H1 (cell line): ENCODE measurements at regions not wholly inside any gene's neighbourhood (a gene's known extent, or its start where the extent isn't known, plus 50 kb on each side); places are given as distances from the start of the nearest gene placed in this dataset.

Experiments
- CTCF ChIA-PET: fragments of 300-600 bp; sonication (Branson Sonifier 250); formaldehyde crosslinking; loops from one replicate; lab custom pipeline; 2021; ENCODE audit not compliant: partially characterized antibody; lab: Charles Lee
- POLR2A ChIA-PET: fragments of 300-600 bp; sonication (Branson Sonifier 250); formaldehyde crosslinking; loops from one replicate; lab custom pipeline; 2021; ENCODE audit warnings: inconsistent platforms; ENCODE audit not compliant: partially characterized antibody; lab: Charles Lee
- DNase-seq, 2 experiments: peaks; one replicate each; pipeline versions ENCODE4 v3.0.0 to v3.0.0-alpha.2; 2010 to 2022; ENCODE audit warnings: low spot score in 2 of 2, low read depth in 1 of 2, mixed read lengths in 1 of 2
- FAIRE-seq: peaks from 2 replicates; lab custom pipeline; 2011; peaks lifted over from hg19 to GRCh38; lab: Jason Lieb, UNC
- H2AFZ ChIP-seq: 2 replicates; pipeline ENCODE4 v1.8.1; 2012; ENCODE audit warnings: low read length, inconsistent platforms
- H2AK5ac ChIP-seq: 2 replicates; pipeline ENCODE4 v1.6.1; 2013; ENCODE audit warnings: low read depth, low read length
- H2BK120ac ChIP-seq: replicated peaks from 2 replicates; pipeline ENCODE3; 2013; ENCODE audit warnings: low read depth, low read length, inconsistent platforms
- H2BK12ac ChIP-seq: 2 replicates; pipeline ENCODE4 v1.6.1; 2013; ENCODE audit warnings: low read depth, low read length
- H2BK15ac ChIP-seq: 2 replicates; pipeline ENCODE4 v1.6.1; 2013; ENCODE audit warnings: low read length
- H2BK20ac ChIP-seq: 2 replicates; pipeline ENCODE4 v1.6.1; 2013; ENCODE audit warnings: low read length
- H2BK5ac ChIP-seq: 2 replicates; pipeline ENCODE4 v1.6.1; 2013; ENCODE audit warnings: low read depth, low read length
- H3K14ac ChIP-seq: 2 replicates; pipeline ENCODE4 v1.6.1; 2013; ENCODE audit warnings: inconsistent platforms; ENCODE audit not compliant: insufficient read length
- H3K18ac ChIP-seq: 2 replicates; pipeline ENCODE4 v1.6.1; 2013; ENCODE audit warnings: low read length; ENCODE audit errors: extremely low read depth
- H3K23ac ChIP-seq: 2 replicates; pipeline ENCODE4 v1.6.1; 2013; ENCODE audit warnings: inconsistent platforms; ENCODE audit not compliant: insufficient read length
- H3K23me2 ChIP-seq: 2 replicates; pipeline ENCODE4 v1.6.1; 2013; ENCODE audit warnings: low read depth, low read length
- H3K27ac ChIP-seq: 2 replicates; pipeline ENCODE4 v1.6.1; 2011; ENCODE audit warnings: low read depth, low read length, inconsistent platforms
- H3K27me3 ChIP-seq, 4 experiments: replicated peaks in 1 of 4; 1 replicate in 1 of 4; 2 replicates in 3 of 4; pipeline versions ENCODE4 v1.6.1 to v1.8.1; 2011 to 2013; ENCODE audit warnings: low read length in 3 of 4, mild to moderate bottlenecking in 3 of 4, inconsistent platforms in 2 of 4, mixed read lengths in 2 of 4, moderate library complexity in 1 of 4; ENCODE audit not compliant: control insufficient read depth in 3 of 4, insufficient read depth in 3 of 4; ENCODE audit errors: extremely low read depth in 1 of 4
- H3K36me3 ChIP-seq, 4 experiments: 2 replicates each; pipeline versions ENCODE4 v1.6.1 to v1.8.1; 2011 to 2013; ENCODE audit warnings: mild to moderate bottlenecking in 4 of 4, low read length in 3 of 4, moderate library complexity in 2 of 4, control low read depth in 1 of 4, inconsistent platforms in 1 of 4; ENCODE audit not compliant: insufficient read depth in 4 of 4, control insufficient read depth in 2 of 4
- H3K4ac ChIP-seq: replicated peaks from 2 replicates; pipeline ENCODE3; 2013; ENCODE audit warnings: low read length, low read depth, mixed read lengths, inconsistent platforms; ENCODE audit not compliant: insufficient read length
- H3K4me1 ChIP-seq, 4 experiments: replicated peaks in 1 of 4; 1 replicate in 1 of 4; 2 replicates in 3 of 4; pipeline versions ENCODE4 v1.6.1 to v1.8.1; 2011 to 2013; ENCODE audit warnings: low read length in 3 of 4, inconsistent platforms in 2 of 4, mixed read lengths in 1 of 4; ENCODE audit not compliant: insufficient read depth in 4 of 4, control insufficient read depth in 3 of 4
- H3K4me2 ChIP-seq, 2 experiments: 2 replicates each; pipeline versions ENCODE4 v1.6.1 to v1.8.1; 2011 to 2013; ENCODE audit warnings: low read depth in 2 of 2, low read length in 2 of 2, control low read depth in 1 of 2, inconsistent platforms in 1 of 2, mild to moderate bottlenecking in 1 of 2; ENCODE audit not compliant: insufficient read depth in 1 of 2
- H3K4me3 ChIP-seq, 4 experiments: fragments of 200-600, 300-600 bp in 1 of 4; sonication (generic), shearing (Covaris generic), sonication (Bioruptor Twin) in 1 of 4; 2 replicates each; pipeline versions ENCODE4 v1.5.1 to v1.8.1; 2011 to 2016; ENCODE audit warnings: low read length in 4 of 4, low read depth in 3 of 4, control low read depth in 2 of 4, inconsistent platforms in 2 of 4, mild to moderate bottlenecking in 2 of 4, mixed read lengths in 1 of 4, moderate library complexity in 1 of 4; ENCODE audit not compliant: insufficient read depth in 2 of 4; ENCODE audit errors: extremely low read depth in 1 of 4
- H3K56ac ChIP-seq: replicated peaks from 2 replicates; pipeline ENCODE3; 2013; ENCODE audit warnings: low read depth, mild to moderate bottlenecking, mixed read lengths, low read length, inconsistent platforms; ENCODE audit not compliant: insufficient read length
- H3K79me1 ChIP-seq: 2 replicates; pipeline ENCODE4 v1.6.1; 2013; ENCODE audit warnings: low read depth, low read length, control low read depth
- H3K79me2 ChIP-seq, 2 experiments: 2 replicates each; pipeline versions ENCODE4 v1.6.1 to v1.8.1; 2012 to 2013; ENCODE audit warnings: low read length in 2 of 2, mild to moderate bottlenecking in 2 of 2, inconsistent platforms in 1 of 2; ENCODE audit not compliant: insufficient read depth in 2 of 2, control insufficient read depth in 1 of 2
- H3K9ac ChIP-seq, 4 experiments: replicated peaks in 1 of 4; 1 replicate in 1 of 4; 2 replicates in 3 of 4; pipeline versions ENCODE4 v1.6.1 to v1.8.1; 2011 to 2013; ENCODE audit warnings: low read depth in 3 of 4, low read length in 3 of 4, control low read depth in 2 of 4, mild to moderate bottlenecking in 2 of 4, moderate library complexity in 2 of 4, inconsistent platforms in 1 of 4; ENCODE audit errors: extremely low read depth in 1 of 4
- H3K9me3 ChIP-seq, 2 experiments: 2 replicates each; pipeline versions ENCODE4 v1.6.1 to v1.8.1; 2012 to 2013; ENCODE audit warnings: mild to moderate bottlenecking in 2 of 2, moderate library complexity in 2 of 2, control low read depth in 1 of 2, inconsistent platforms in 1 of 2, low read depth in 1 of 2, low read length in 1 of 2, mixed read lengths in 1 of 2; ENCODE audit not compliant: insufficient read depth in 2 of 2
- H4K20me1 ChIP-seq, 2 experiments: replicated peaks in 1 of 2; 2 replicates each; pipeline versions ENCODE3 to v1.8.1; 2011 to 2013; ENCODE audit warnings: inconsistent platforms in 2 of 2, low read length in 2 of 2, mild to moderate bottlenecking in 1 of 2; ENCODE audit not compliant: insufficient read depth in 2 of 2, control insufficient read depth in 1 of 2
- H4K5ac ChIP-seq: 2 replicates; pipeline ENCODE4 v1.6.1; 2013; ENCODE audit warnings: low read length, low read depth, mixed read lengths, inconsistent platforms; ENCODE audit not compliant: insufficient read length
- H4K8ac ChIP-seq: 2 replicates; pipeline ENCODE4 v1.8.0; 2013; ENCODE audit warnings: mild to moderate bottlenecking, moderate library complexity, low read length, inconsistent platforms; ENCODE audit not compliant: insufficient read depth; ENCODE audit errors: extremely low read depth
- H4K91ac ChIP-seq: replicated peaks from 2 replicates; pipeline ENCODE3; 2013; ENCODE audit warnings: low read length, mixed read lengths, inconsistent platforms; ENCODE audit not compliant: insufficient read length
- BCL11A ChIP-seq, 2 experiments: IDR thresholded peaks; one replicate each; pipeline ENCODE4 v1.6.1; 2011; ENCODE audit warnings: low read depth in 2 of 2, low read length in 2 of 2, mild to moderate bottlenecking in 2 of 2
- CHD2 ChIP-seq: IDR thresholded peaks from 2 replicates; pipeline ENCODE4 v1.6.1; 2012; ENCODE audit warnings: low read length, improper control_type of control experiment
- CTBP2 ChIP-seq: IDR thresholded peaks from 2 replicates; pipeline ENCODE4 v1.7.0; 2011; ENCODE audit warnings: borderline replicate concordance, mild to moderate bottlenecking, moderate library complexity, mixed read lengths, low read length; ENCODE audit not compliant: insufficient read depth, insufficient read length
- EZH2 ChIP-seq: fragments of 200-600 bp; sonication (generic); IDR thresholded peaks from 2 replicates; pipeline ENCODE4 v1.7.1; 2012; ENCODE audit warnings: low read depth, mild to moderate bottlenecking, moderate library complexity, low read length, inconsistent platforms; ENCODE audit not compliant: severe bottlenecking
- KDM4A ChIP-seq: IDR thresholded peaks from one replicate; pipeline ENCODE4 v1.7.1; 2012; ENCODE audit warnings: low read depth, mild to moderate bottlenecking, moderate library complexity, low read length, inconsistent platforms; ENCODE audit not compliant: severe bottlenecking
- KDM5A ChIP-seq: fragments of 200-600 bp; IDR thresholded peaks from 2 replicates; pipeline ENCODE4 v1.7.1; 2012; ENCODE audit warnings: mild to moderate bottlenecking, low read length, inconsistent platforms, mixed read lengths
- MAFK ChIP-seq: IDR thresholded peaks from 2 replicates; pipeline ENCODE4 v1.6.1; 2012; ENCODE audit warnings: low read depth, mild to moderate bottlenecking, improper control_type of control experiment, low read length
- NRF1 ChIP-seq: IDR thresholded peaks from 2 replicates; pipeline ENCODE4 v1.6.1; 2011; ENCODE audit warnings: mild to moderate bottlenecking, low read depth, low read length, improper control_type of control experiment
- RAD21 ChIP-seq, 2 experiments: IDR thresholded peaks in 1 of 2; conservative IDR thresholded peaks in 1 of 2; 2 replicates each; pipeline ENCODE4 v1.6.1; 2011; ENCODE audit warnings: low read depth in 2 of 2, low read length in 2 of 2, improper control_type of control experiment in 1 of 2, inconsistent platforms in 1 of 2, mild to moderate bottlenecking in 1 of 2, moderate library complexity in 1 of 2
- SP4 ChIP-seq: IDR thresholded peaks from 2 replicates; pipeline ENCODE4 v1.6.1; 2012; ENCODE audit warnings: low read length, inconsistent platforms
- TAF1 ChIP-seq: IDR thresholded peaks from 2 replicates; pipeline ENCODE4 v1.6.1; 2011; ENCODE audit warnings: mild to moderate bottlenecking, low read depth, low read length
- TAF7 ChIP-seq: optimal IDR thresholded peaks from 2 replicates; pipeline ENCODE3; 2011; ENCODE audit warnings: low read depth, mild to moderate bottlenecking, inconsistent platforms, low read length, moderate library complexity, borderline replicate concordance
- TEAD4 ChIP-seq: IDR thresholded peaks from 2 replicates; pipeline ENCODE4 v1.6.1; 2012; ENCODE audit warnings: low read depth, low read length, inconsistent platforms, mixed read lengths
- YY1 ChIP-seq: IDR thresholded peaks from 2 replicates; pipeline ENCODE4 v1.6.1; 2011; ENCODE audit warnings: low read depth, mild to moderate bottlenecking, low read length
- WGBS, 2 experiments: shearing (Covaris generic) in 1 of 2; methylation state at CpG; one replicate each; pipeline versions ENCODE4 v1.1.6 to v1.1.7; 2013 to 2015; ENCODE audit warnings: low lambda C conversion rate in 2 of 2, mixed read lengths in 2 of 2, inconsistent platforms in 1 of 2, low coverage in 1 of 2, missing lambda C conversion rate in 1 of 2; ENCODE audit not compliant: insufficient replicate concordance in 2 of 2, insufficient coverage in 1 of 2, insufficient read length in 1 of 2; ENCODE audit errors: extremely low coverage in 1 of 2, missing lambda C conversion rate in 1 of 2; 5-methylcytosine and 5-hydroxymethylcytosine counted together
- TF ChIP-seq, protein P1 (sequence below): IDR thresholded peaks from 2 replicates; pipeline ENCODE4 v1.6.1; 2011; ENCODE audit warnings: low read length, improper control_type of control experiment

- DNase-seq, result no peak
- no peak overlapping the region for H2AK5ac ChIP-seq
- no peak overlapping the region for H4K91ac ChIP-seq
- no peaks in the 10 kb centered on the region for H3K9me3 ChIP-seq
- ChIA-PET CTCF (no interaction called here), POLR2A (no interaction called here)
- no peak overlapping the region for H2BK15ac ChIP-seq
- no peak overlapping the region for H3K4ac ChIP-seq
- no peak overlapping the region for H2BK12ac ChIP-seq
- no peak overlapping the region for H3K4me2 ChIP-seq
- H3K79me1 ChIP-seq, result no peaks in the 10 kb centered on the region
- H3K27me3 ChIP-seq, result no peaks in the 10 kb centered on the region
- no peak overlapping the region for H3K23ac ChIP-seq
- H3K79me2 ChIP-seq, result no peaks in the 10 kb centered on the region
- no peak overlapping the region for H3K9ac ChIP-seq
- no peak overlapping the region for H4K5ac ChIP-seq
- H4K8ac ChIP-seq, result no peak overlapping the region
- no peak overlapping the region for H2BK5ac ChIP-seq
- no peak overlapping the region for H3K56ac ChIP-seq
- H2BK20ac ChIP-seq, result no peak overlapping the region
- H3K18ac ChIP-seq, result no peak overlapping the region
- H3K27ac ChIP-seq, result no peak overlapping the region
- no peak overlapping the region for H2BK120ac ChIP-seq
- H3K4me3 ChIP-seq, result no peak overlapping the region
- no peaks in the 10 kb centered on the region for H4K20me1 ChIP-seq
- 100% methylated on average over 3 of the region's 3 CpGs; no CpG with 5 or more reads in 1 of the 2 experiments for WGBS, 2 experiments
- no peaks in the 10 kb centered on the region for H3K4me1 ChIP-seq
- no peak overlapping the region for H2AFZ ChIP-seq
- H3K14ac ChIP-seq, result no peak overlapping the region
- no peak for FAIRE-seq
- H3K36me3 ChIP-seq, result no peaks in the 10 kb centered on the region
- H3K23me2 ChIP-seq, result no peaks in the 10 kb centered on the region
- TF ChIP-seq TAF1 (no peak), BCL11A (IDR thresholded peaks at IDR 0.05; ENCODE audit: low read depth in 2 of 2, low read length in 2 of 2) (no peak), TEAD4 (no peak), YY1 (no peak), CHD2 (no peak), CTBP2 (no peak), KDM4A (no peak), KDM5A (no peak), EZH2 (no peak), MAFK (no peak), NRF1 (no peak), RAD21 (IDR thresholded peaks at IDR 0.05 in 1 of 2, conservative IDR thresholded peaks at IDR 0.05 in 1 of 2; ENCODE audit: low read depth in 2 of 2, low read length in 2 of 2) (no peak), TAF7 (no peak), SP4 (no peak)
- TF ChIP-seq, protein P1, sequence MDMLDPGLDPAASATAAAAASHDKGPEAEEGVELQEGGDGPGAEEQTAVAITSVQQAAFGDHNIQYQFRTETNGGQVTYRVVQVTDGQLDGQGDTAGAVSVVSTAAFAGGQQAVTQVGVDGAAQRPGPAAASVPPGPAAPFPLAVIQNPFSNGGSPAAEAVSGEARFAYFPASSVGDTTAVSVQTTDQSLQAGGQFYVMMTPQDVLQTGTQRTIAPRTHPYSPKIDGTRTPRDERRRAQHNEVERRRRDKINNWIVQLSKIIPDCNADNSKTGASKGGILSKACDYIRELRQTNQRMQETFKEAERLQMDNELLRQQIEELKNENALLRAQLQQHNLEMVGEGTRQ, result no peak
Observed at GRCh38 chr3:162437480-162437879, 940.9 kb downstream of the OTOL1 start.
